ENCODE measurements at regions not wholly inside any gene's neighbourhood (a gene's known extent, or its start where the extent isn't known, plus 50 kb on each side); places are given as distances from the start of the nearest gene placed in this dataset.
"Not testable (repeated sequence)": the region's sequence is repeated elsewhere in the genome, so short reads cannot be mapped to it uniquely, and the experiment has no call there.

DNA sequence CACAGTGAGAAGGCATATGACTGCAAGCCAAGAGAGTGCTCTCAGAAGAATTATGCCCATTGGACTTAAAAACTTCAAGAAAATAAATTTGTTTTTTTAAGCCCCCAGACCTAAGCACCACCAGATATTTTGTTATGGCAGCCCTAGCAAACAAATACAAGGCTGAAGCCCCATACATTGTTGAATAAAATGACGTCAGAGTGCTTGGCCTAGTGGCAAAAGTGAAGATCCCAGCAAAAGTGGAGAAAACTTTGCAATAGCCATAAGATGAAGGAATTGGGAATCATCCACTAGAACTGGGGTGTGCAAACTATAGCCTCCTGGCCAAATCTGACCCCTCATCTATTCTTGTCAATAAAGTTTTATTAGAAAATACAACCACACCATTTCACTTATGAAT, 517.5 kb downstream of the IRS1 start:
- no peak for DNase-seq (ENCODE audit: low read depth in 3 of 3)

DNA sequence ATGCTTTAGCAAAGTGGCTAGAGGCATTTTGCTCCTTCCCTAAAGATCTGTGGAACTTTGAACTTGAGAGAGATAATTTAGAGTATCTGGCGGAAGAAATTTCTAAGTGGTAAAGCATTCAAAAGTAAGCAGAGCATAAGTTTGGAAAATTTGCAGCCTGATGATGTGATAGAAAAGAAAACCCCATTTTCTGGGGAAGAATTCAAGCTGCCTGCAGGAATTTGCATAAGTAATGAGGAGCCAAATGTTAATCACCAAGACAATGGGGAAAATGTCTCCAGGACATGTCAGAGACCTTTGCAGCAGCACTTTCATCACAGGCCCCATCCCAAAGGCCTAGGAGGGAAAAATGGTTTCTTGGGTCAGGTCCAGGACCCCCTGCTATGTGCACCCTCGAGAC, 519.5 kb downstream of the IRS1 start:
- not testable (repeated sequence) for DNase-seq (ENCODE audit: low read depth in 3 of 3)

DNA sequence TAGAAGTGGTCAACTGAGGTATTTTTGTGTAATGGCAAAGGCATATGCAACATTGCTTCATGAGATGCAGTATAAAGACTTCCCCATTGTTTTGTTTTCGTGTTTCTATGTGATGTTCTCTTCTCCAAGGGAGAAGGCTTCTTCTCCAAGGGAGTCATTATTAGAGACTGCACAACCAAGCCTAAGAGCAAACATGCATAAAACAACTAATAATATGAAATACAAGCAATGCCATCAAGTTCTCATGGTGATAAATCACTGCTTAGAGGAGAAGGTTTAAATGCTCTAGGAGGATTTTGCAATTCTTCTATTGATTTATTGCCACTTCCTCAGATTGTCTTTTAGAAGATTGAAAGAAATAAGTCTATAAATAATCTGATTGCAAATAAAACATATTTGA, 524.4 kb downstream of the IRS1 start:
- DNase-seq (ENCODE audit: low read depth in 3 of 3): no peak

DNA sequence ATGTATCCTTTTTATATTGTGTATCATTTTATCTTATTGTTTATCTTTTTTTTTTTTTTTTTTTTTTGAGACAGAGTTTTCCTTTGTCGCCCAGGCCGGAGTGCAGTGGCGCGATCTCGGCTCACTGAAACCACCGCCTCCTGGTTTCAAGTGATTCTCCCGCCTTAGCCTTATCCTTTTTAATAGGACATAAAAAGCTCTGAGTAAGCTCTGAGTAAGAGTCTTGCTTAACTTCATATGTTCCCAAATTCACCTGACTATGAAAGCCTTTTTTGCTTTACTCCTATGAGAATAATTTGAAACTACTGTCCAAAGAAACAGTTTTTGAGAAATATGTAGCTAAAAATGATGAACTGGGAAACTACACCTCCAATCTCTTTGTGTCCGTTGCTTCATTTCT, 525.5 kb downstream of the IRS1 start:
- no peak for DNase-seq (ENCODE audit: low read depth in 3 of 3)

DNA sequence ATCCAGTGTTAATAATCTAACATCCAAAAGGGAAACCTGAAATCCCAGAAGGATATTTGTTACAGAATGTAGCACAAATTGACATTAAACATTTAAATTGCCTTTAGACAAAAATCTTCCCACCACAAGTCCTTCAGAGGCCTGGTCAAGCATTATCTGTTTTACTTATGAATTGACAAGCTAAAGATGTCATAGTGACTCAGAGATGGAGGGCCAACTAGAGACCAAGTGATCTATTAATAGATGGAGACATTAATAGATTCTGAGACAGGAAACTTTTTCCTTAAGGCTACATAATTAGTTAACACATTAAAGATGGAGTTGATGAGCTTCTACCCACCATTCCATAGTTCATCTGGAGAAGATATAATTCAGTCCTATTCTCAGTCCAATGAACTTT, 526.2 kb downstream of the IRS1 start:
- DNase-seq (ENCODE audit: low read depth in 3 of 3): no peak

DNA sequence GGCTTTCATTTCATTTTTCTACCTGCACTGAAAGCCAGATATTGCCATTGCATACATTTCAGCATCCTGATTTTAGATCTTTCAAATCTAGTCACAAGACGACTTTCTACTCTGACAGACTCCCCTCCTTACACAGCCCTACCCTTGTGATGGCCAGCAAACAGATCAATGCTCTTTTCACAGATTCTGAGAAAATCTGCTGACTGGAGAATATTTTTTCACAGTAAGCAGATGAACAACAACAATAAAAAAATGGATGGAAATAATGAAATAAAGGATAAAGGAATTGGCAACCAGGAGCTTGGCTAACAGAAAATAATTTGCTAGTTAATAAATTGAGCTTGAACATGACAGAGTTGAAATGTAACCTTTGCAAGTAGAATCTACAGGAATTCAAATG, 527.2 kb downstream of the IRS1 start:
- no peak for DNase-seq (ENCODE audit: low read depth in 3 of 3)

DNA sequence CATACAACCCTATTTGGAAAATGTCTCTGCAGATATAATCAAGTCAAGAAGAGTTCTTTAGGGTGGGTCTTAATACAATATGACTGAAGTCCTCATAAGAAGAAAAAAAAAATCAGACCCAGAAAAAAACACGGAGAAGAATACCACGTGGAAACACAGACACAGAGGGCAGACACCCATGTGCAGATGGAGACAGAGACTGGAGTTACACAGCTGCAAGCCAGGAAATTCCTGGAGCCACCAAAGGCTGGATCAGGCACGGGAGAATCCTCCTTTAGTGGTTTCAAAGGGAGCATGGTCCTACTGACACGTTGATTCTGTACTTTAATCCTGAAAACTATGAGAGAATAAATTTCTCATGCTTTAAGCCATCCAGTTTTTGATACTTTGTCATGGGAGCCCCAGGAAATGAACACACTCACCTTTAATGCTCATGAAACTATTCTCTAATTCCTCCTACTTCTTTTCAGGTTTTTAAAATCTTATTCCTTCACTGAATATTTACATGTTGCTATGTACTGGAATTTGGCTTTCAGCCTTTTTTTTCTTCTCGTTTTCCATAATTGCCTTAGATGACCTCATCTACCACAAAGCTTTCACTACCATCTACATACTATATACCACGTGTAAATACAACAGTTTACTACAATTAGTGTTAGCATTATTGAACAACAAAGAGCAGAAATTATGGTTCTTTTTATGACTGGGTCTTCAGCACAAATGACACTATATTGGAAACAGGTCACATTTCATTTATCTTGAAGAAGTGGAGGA, 529.1 kb downstream of the IRS1 start:
- no peak for DNase-seq (ENCODE audit: low read depth in 3 of 3)

DNA sequence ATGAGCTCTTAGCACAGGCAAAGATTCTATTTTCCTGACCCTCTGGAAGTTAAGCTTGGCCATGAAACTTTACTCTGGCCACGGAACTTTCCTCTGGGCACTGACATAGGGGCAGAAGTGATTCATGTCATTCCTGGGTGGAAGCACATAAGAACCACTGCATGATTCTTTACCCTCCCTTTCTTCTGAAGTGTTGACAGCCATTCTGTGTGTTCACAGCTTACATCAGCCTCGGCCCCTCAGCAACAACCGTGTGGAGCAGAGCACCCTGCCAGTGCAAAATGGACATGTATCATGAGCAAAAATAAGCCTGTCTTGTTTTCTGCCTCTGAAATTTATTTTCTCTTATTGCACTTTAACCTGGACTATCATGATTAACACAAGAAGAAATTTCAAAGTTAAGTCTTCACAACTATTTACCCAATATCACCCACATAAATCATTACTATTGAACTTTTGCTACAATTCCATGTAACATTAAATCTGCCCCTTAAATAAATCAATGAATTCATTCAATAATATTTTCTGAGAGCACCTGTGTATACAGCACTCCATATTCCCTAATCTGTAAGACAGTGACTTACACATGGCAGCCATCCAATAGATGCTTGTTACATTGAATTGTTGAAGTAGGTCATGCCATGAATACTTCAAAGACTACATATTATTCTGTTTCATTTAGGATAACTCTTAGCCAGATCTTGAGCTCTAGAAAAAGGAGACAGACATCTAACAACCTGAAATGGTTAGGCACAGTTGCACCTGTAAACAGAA, 531.9 kb downstream of the IRS1 start:
- no peak for DNase-seq (ENCODE audit: low read depth in 3 of 3)

DNA sequence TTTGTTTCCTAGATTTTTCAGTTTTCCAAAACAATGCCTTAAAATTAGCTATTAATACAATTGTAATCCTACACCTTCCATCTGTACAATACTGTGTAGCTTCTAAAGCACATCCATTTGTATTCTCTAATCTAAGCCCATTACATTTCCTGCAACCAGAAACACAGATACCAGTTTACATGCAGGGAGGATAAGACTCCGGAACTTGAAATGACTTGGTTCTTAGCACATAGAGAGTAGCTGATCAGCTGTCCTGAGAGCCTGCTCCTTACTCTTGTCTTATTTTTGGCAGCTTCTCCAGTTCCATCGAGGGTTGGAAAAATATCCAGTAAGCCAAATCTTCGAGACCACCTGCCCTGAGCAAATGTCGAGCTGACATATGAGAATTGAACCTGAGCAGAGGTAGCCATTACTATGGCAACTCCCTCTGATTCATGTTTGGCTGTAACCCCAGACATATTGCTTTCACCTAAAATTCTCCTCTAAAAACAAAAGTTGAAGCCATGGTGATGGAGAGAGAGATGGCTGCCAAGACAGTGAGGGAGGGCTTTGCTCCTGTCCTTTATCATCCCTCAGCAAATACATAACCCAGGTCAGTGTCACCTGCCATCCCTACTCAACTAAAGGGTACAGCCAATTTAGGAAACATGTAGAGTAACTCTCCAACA, 542.8 kb downstream of the IRS1 start:
- no peak for DNase-seq (ENCODE audit: low read depth in 3 of 3)

DNA sequence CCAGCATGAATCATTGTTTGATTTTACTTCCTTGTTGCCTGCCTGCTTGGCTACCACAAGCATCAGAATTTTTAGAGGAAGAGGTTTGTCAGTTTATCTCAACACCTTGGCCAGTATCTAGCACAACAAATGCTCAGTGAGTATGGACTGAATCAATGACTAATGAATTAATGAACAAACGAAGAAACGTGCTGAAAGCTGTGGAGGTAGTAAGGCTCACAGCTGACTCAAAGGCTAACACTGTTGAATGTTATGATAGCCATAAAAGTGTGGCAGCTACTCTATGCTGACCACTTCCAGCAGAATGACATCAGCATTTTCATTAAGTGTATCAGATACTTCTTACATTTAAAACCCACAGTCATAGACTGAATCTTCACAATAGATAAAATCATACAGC, 543.4 kb downstream of the IRS1 start:
- DNase-seq (ENCODE audit: low read depth in 3 of 3): no peak

DNA sequence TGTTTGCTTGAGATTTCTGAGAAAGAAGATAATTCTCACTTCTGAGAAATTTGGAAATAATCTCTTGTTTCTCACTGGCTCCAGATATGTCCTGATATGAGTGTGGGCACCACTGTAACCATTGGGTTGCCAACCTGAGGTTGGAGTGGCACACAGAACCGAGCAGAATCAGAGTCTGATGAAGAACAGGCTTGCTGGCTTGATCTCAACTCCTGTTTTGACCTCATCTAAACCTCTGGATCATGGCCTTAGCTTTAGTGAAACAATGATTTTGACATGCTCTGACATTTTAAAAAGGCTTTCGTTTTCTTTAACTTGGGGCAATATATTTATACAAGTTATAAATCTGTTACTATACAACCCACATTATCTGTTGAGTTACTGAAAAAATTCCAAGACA, 548.0 kb downstream of the IRS1 start:
- DNase-seq (ENCODE audit: low read depth in 3 of 3): no peak

DNA sequence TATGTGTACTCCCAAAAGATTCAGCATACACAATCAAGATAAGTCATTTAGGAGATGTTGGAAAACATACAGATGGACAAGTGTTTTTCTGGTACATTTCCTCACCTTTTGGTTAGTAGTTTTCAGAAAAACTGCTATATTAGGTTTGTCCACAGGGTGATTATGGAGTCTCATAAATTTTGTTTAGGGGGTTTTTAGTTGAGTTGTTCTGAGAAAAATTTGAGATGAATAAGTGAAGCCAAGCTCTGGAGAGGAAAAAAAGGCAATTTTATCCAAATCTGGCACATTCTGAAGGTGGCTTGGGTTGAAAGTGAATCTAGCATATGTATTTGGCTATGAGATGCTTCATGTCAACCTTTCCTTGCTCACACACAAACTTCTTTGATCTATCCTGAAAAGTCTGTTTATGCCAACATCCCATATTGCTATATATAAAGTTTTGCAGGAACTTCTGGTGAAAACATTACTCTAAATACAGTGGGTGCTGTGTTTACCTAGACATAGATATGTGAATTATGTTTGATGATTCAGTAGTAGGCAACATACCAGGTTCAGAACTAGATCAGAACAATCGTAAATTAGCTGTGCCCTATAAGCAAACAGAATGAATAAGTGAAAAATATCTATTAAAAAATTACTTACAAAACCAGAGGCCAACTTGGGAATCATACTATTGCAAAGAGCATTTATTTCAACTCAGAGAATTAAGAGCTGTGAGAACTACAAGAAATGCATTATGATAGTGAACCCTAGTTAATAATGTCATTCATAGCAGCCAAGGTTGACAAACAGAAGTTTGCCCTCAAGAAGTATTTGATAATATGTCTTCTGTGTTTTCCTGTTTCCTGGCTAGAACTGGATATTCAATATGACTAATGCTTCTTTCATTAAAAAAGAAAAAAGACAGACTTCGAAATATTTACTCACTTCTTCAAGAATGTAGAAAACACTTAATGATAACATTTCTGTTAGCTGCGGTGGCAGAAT, 552.0 kb downstream of the IRS1 start:
- no peak for DNase-seq (ENCODE audit: low read depth in 3 of 3)

DNA sequence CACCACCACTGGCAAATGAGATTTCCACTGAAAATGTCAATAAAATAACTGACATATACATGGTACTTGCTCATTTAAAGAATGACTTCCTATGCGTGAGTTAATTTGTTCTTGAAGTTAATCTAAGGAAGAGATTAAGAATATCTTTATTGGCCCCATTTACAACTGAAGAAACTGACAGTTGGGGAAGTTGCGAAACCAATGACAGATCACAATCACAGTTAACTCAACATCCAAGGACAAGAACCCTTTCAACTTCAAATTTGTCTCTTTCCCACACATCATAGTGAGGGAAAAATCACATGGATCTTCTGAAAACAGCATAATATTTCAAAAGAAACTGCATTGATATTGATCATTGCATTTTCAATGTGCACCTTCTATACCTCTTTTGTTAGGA, 565.4 kb downstream of the IRS1 start:
- DNase-seq (ENCODE audit: low read depth in 3 of 3): no peak

DNA sequence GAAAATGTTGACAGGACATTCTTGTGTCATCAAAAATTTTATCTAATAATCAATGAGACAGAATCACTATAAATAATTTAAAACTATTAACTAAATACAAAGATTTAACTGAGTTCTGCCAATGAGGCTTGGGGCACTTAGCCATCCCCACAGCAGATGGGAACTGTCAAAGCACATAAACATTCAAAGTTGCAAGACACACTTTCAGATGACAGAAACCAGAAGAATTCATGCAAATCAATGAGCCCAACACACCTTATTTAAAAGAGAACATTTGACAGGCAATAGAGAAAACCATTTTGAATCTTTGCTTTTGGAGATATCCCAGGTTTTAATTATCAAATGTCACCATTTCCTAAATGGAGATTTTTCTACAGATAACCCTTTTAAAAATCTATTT, 566.2 kb downstream of the IRS1 start:
- DNase-seq (ENCODE audit: low read depth in 3 of 3): no peak

DNA sequence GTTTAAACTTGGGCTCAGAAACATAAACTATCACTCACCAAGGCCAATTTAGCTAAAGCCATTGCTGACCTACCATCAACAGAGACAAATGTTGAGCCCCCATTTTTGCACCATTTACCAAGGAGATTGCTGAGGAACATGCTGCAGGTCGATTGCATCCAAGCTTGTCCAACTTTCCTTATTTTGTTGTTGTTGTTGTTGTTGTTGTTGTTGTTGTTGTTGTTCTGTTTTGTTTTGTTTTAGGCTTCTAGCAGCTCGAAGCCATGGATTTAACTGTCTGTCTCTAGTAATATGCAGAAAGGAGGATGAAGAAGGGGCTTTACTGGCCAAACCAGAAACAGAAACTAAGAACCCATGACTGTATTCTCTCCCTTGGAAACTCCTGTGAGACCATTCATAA, 571.5 kb downstream of the IRS1 start:
- no peak for DNase-seq (ENCODE audit: low read depth in 3 of 3)

DNA sequence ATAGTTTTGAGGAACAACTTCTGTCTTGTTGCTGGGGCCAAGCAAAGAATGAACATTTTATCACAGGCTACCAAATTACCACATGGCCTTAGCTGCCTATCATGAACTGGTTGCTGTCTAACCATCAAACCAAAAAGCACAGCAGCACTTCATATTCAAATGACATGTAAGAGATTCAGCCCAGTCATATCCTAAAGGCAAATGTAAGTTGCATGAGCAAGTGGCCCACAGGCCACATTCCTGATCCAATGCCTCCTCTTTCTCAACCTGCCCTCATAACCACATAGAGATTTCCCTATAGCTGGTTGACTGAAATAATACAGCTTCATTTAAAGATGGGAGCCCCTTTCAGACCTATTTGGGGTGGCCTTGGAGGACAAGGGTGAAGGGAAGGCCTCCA, 572.3 kb downstream of the IRS1 start:
- no peak for DNase-seq (ENCODE audit: low read depth in 3 of 3)

DNA sequence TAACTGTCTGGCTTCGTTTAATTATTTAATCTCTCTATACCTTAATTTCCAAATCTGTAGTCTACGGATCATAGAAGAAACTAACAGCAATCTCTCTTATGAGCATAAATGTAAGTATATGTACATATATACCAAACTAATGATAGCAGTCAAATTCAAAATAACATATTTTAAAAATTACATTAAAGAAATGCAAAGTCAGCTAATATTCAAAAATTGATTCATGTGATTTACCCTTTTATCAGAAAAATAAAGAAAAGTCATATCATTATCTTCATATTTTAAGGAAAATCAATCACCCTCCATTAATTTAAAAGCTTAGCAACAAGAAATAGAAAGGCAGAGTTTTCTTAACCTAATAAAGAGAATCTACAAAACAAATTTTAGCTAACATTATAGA, 575.9 kb downstream of the IRS1 start:
- no peak for DNase-seq (ENCODE audit: low read depth in 3 of 3)

DNA sequence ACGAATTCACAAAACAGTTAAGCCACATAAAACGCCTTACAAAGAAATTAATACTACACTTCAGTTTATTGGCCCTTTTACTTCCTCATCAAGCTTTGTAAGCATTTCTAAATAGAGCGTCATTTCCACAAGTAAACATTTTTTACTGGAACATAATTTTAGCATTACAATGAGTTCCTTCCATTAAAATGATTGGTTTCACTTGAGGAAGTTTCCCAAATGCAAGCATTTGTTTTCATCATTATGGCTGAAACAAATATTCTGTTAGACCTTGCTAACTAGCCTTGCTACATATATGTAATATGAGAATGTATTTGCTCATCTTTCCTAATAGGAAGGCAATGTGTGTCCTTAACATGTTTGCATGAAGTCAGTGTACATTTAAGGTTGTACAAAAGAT, 579.1 kb downstream of the IRS1 start:
- no peak for DNase-seq (ENCODE audit: low read depth in 3 of 3)

DNA sequence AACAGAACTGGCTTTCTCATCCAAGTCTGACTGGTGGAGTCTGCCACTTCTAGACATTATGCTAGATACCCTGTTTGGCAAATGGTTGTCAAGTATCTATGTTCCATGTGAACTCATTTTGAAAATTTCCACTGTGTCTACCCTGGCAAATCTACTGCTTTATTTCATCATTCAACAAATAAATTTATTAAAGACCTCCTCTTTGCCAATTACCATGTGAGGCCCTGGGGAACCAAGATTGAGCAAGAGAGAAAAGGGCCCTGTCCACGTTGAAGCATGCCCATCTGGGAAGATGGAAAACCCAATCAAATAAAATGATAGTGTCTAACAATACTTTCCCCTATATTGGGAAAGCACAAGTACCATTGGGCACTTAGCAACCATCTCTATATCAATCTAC, 582.4 kb downstream of the IRS1 start:
- no peak for DNase-seq (ENCODE audit: low read depth in 3 of 3)

DNA sequence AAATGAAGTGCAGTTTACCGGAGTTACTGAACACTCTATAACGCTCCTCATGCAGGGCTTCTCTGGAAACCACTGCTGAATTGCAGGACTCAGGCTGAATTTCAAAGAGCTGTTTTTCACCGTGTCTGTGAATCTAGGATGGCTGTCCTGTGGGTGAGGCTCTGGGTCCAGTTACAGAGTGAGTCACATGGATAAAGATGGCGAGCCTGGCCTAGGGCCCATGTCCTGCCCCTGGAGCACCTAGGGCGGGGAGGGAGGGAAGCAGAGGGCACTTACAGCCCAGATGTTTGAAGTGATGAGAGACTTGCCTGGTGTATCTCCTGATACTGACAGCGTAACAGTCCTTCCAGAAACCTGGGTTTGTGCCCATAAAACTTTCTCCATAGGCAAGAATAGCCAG, 583.0 kb downstream of the IRS1 start:
- no peak for DNase-seq (ENCODE audit: low read depth in 3 of 3)

DNA sequence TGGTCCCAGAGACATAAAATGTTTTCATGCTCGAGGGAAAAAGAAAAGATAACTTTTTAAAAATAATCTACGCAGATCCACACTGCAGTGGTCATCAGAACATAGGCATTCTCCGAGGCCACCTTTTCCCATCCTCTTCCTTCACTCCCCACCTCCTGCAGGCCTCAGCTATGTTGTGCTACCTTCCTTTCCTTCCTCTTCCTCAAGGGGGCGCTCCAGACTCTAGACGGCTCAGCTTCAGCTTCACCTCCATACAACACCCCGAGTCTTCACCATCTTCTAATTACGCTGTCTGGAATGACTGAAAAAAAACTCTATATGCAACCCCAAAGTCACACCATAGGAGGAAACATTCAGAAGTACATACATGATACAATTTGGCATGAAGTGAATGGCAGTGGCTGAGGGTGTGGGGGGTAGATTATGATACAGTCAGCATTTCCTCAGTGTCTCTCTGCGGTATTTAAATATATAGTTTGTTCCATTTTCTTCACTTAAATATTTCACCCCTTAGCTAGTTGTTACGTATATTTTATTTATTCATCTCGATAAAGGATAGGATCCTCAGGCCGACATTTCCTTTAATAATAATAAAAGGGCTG, 583.6 kb downstream of the IRS1 start:
- peak; percentile 22 to 40 (median 34) for DNase-seq (ENCODE audit: low read depth in 3 of 3)

Data from stimulated activated CD4-positive, alpha-beta T cell treated with anti-CD3 and anti-CD28 coated beads, TNF-alpha, amount 100 ng/mL, for 24 hours (primary cell).